ENCODE measurements at regions not wholly inside any gene's neighbourhood (a gene's known extent, or its start where the extent isn't known, plus 50 kb on each side); places are given as distances from the start of the nearest gene placed in this dataset.

GRCh38 chr10:31139497-31139896 lies 107.8 kb upstream of the ZNF438 start:
- Histone ChIP-seq H3K9me3 (no peaks in the 10 kb centered on the region), H3K27me3 (no peaks in the 10 kb centered on the region), H3K9ac (no peak overlapping the region), H3K4me2 (no peak overlapping the region), H3K27ac (no peak overlapping the region), H3K4me1 (peaks cover 24% of the 10 kb centered on the region), H3K4me3 (no peak overlapping the region), H3K36me3 (no peaks in the 10 kb centered on the region), H4K20me1 (no peaks in the 10 kb centered on the region)
- TF ChIP-seq Cebpa-rat (IDR thresholded peaks at IDR 0.05), result no peak

GRCh38 chr10:31140716-31141115 lies 109.1 kb upstream of the ZNF438 start:
- no peaks in the 10 kb centered on the region for H3K9me3 ChIP-seq
- H3K9ac ChIP-seq, result no peak overlapping the region
- no peaks in the 10 kb centered on the region for H3K27me3 ChIP-seq
- no peak for TF ChIP-seq Cebpa-rat (IDR thresholded peaks at IDR 0.05)
- H3K4me2 ChIP-seq, result no peak overlapping the region
- H3K27ac ChIP-seq, result no peak overlapping the region
- no peak overlapping the region for H3K4me3 ChIP-seq
- no peaks in the 10 kb centered on the region for H3K36me3 ChIP-seq
- H3K4me1 ChIP-seq, result peaks cover 19% of the 10 kb centered on the region
- H4K20me1 ChIP-seq, result no peaks in the 10 kb centered on the region

- no peak overlapping the region for H3K9ac ChIP-seq
- H3K36me3 ChIP-seq, result no peaks in the 10 kb centered on the region
- H3K27me3 ChIP-seq, result no peaks in the 10 kb centered on the region
- no peak overlapping the region for H3K4me2 ChIP-seq
- no peak overlapping the region for H3K27ac ChIP-seq
- no peaks in the 10 kb centered on the region for H4K20me1 ChIP-seq
- H3K9me3 ChIP-seq, result no peaks in the 10 kb centered on the region
- no peak overlapping the region for H3K4me3 ChIP-seq
- peaks cover 23% of the 10 kb centered on the region for H3K4me1 ChIP-seq
- TF ChIP-seq Cebpa-rat (IDR thresholded peaks at IDR 0.05), result no peak
These were observed 110.4 kb upstream of the ZNF438 start for GRCh38 chr10:31142026-31142425.

GRCh38 chr10:31143331-31143935 lies 111.8 kb upstream of the ZNF438 start:
- H3K4me3 ChIP-seq, result no peak overlapping the region
- H4K20me1 ChIP-seq, result no peaks in the 10 kb centered on the region
- no peaks in the 10 kb centered on the region for H3K9me3 ChIP-seq
- TF ChIP-seq Cebpa-rat (IDR thresholded peaks at IDR 0.05), result no peak
- H3K9ac ChIP-seq, result no peak overlapping the region
- no peaks in the 10 kb centered on the region for H3K36me3 ChIP-seq
- no peaks in the 10 kb centered on the region for H3K27me3 ChIP-seq
- H3K4me1 ChIP-seq, result peaks cover 17% of the 10 kb centered on the region
- H3K4me2 ChIP-seq, result no peak overlapping the region
- H3K27ac ChIP-seq, result no peak overlapping the region

- H3K4me2 ChIP-seq, result peak overlapping the region; percentile 32
- H3K4me1 ChIP-seq, result peaks cover 36% of the 10 kb centered on the region
These were observed 114.3 kb upstream of the ZNF438 start for GRCh38 chr10:31145986-31146385.

GRCh38 chr10:31146491-31147209 lies 115.0 kb upstream of the ZNF438 start:
- H3K27ac ChIP-seq, result no peak overlapping the region
- no peaks in the 10 kb centered on the region for H3K36me3 ChIP-seq
- H3K4me1 ChIP-seq, result peaks cover 36% of the 10 kb centered on the region
- H4K20me1 ChIP-seq, result no peaks in the 10 kb centered on the region
- TF ChIP-seq Cebpa-rat (IDR thresholded peaks at IDR 0.05), result no peak
- H3K9me3 ChIP-seq, result no peaks in the 10 kb centered on the region
- no peaks in the 10 kb centered on the region for H3K27me3 ChIP-seq
- no peak overlapping the region for H3K4me3 ChIP-seq
- no peak overlapping the region for H3K9ac ChIP-seq
- peak overlapping the region; percentile 32 for H3K4me2 ChIP-seq

More at GRCh38 chr10:31145986-31146385, 114.3 kb upstream of the ZNF438 start:
- TF ChIP-seq Cebpa-rat (IDR thresholded peaks at IDR 0.05), result no peak
- H3K9me3 ChIP-seq, result no peaks in the 10 kb centered on the region
- H4K20me1 ChIP-seq, result no peaks in the 10 kb centered on the region
- H3K27me3 ChIP-seq, result no peaks in the 10 kb centered on the region
- H3K4me3 ChIP-seq, result no peak overlapping the region
- no peak overlapping the region for H3K27ac ChIP-seq
- H3K9ac ChIP-seq, result no peak overlapping the region
- no peaks in the 10 kb centered on the region for H3K36me3 ChIP-seq

- H3K27ac ChIP-seq, result no peak overlapping the region
- TF ChIP-seq Cebpa-rat (IDR thresholded peaks at IDR 0.05), result no peak
- no peaks in the 10 kb centered on the region for H4K20me1 ChIP-seq
- H3K4me3 ChIP-seq, result no peak overlapping the region
- no peaks in the 10 kb centered on the region for H3K36me3 ChIP-seq
- H3K9ac ChIP-seq, result no peak overlapping the region
- H3K27me3 ChIP-seq, result no peaks in the 10 kb centered on the region
- no peaks in the 10 kb centered on the region for H3K9me3 ChIP-seq
- no peak overlapping the region for H3K4me2 ChIP-seq
- H3K4me1 ChIP-seq, result peaks cover 36% of the 10 kb centered on the region
These were observed 115.5 kb upstream of the ZNF438 start for GRCh38 chr10:31147210-31147608.

GRCh38 chr10:31148951-31149350 lies 117.3 kb upstream of the ZNF438 start:
- H4K20me1 ChIP-seq, result no peaks in the 10 kb centered on the region
- H3K9ac ChIP-seq, result no peak overlapping the region
- no peak overlapping the region for H3K4me2 ChIP-seq
- no peaks in the 10 kb centered on the region for H3K9me3 ChIP-seq
- H3K4me1 ChIP-seq, result peaks cover 36% of the 10 kb centered on the region
- no peaks in the 10 kb centered on the region for H3K27me3 ChIP-seq
- H3K4me3 ChIP-seq, result no peak overlapping the region
- H3K36me3 ChIP-seq, result no peaks in the 10 kb centered on the region
- no peak overlapping the region for H3K27ac ChIP-seq
- TF ChIP-seq Cebpa-rat (IDR thresholded peaks at IDR 0.05), result no peak

- H3K36me3 ChIP-seq, result no peaks in the 10 kb centered on the region
- H3K4me1 ChIP-seq, result peaks cover 36% of the 10 kb centered on the region
- no peaks in the 10 kb centered on the region for H3K27me3 ChIP-seq
- no peak overlapping the region for H3K4me3 ChIP-seq
- H3K9ac ChIP-seq, result no peak overlapping the region
- no peaks in the 10 kb centered on the region for H3K9me3 ChIP-seq
- no peaks in the 10 kb centered on the region for H4K20me1 ChIP-seq
- H3K27ac ChIP-seq, result peak overlapping the region; percentile 21
- peak; percentile 58; the same call in 1 of the 2 replicates for TF ChIP-seq Cebpa-rat (IDR thresholded peaks at IDR 0.05)
- peak overlapping the region; percentile 53 for H3K4me2 ChIP-seq
These were observed 118.3 kb upstream of the ZNF438 start for GRCh38 chr10:31149835-31150512.

GRCh38 chr10:31151301-31151700 lies 119.6 kb upstream of the ZNF438 start:
- Histone ChIP-seq H3K27ac (no peak overlapping the region), H3K9ac (no peak overlapping the region), H3K27me3 (no peaks in the 10 kb centered on the region), H3K9me3 (no peaks in the 10 kb centered on the region), H3K36me3 (no peaks in the 10 kb centered on the region), H3K4me3 (no peak overlapping the region), H3K4me2 (no peak overlapping the region), H4K20me1 (no peaks in the 10 kb centered on the region), H3K4me1 (peaks cover 26% of the 10 kb centered on the region)
- TF ChIP-seq Cebpa-rat (IDR thresholded peaks at IDR 0.05), result no peak

Data from BLaER1 (cell line).